ENCODE measurements at regions not wholly inside any gene's neighbourhood (a gene's known extent, or its start where the extent isn't known, plus 50 kb on each side); places are given as distances from the start of the nearest gene placed in this dataset.

- no peak overlapping the region for H3K56ac ChIP-seq (replicated peaks; ENCODE audit: insufficient read length, low read depth, low read length)
- TF ChIP-seq POU5F1 (IDR thresholded peaks at IDR 0.05; ENCODE audit: low read depth, low read length) (no peak), GABPA (IDR thresholded peaks at IDR 0.05; ENCODE audit: borderline replicate concordance, insufficient read depth, low read length) (no peak), FOSL1 (IDR thresholded peaks at IDR 0.05; ENCODE audit: insufficient read depth, low read depth, low read length) (no peak), SP1 (IDR thresholded peaks at IDR 0.05; ENCODE audit: low read depth, low read length) (no peak), MAFK (IDR thresholded peaks at IDR 0.05; ENCODE audit: low read depth, low read length) (no peak), CTBP2 (IDR thresholded peaks at IDR 0.05; ENCODE audit: borderline replicate concordance, insufficient read depth, insufficient read length, low read length) (no peak), KDM4A (IDR thresholded peaks at IDR 0.05; ENCODE audit: low read depth, low read length, severe bottlenecking) (no peak), NANOG (IDR thresholded peaks at IDR 0.05; ENCODE audit: insufficient read depth, low read depth, low read length, poor library complexity, severe bottlenecking) (no peak), SAP30 (IDR thresholded peaks at IDR 0.05; ENCODE audit: insufficient read depth, insufficient replicate concordance, low read length) (no peak), RBBP5 (IDR thresholded peaks at IDR 0.05; ENCODE audit: borderline replicate concordance, low read depth, low read length) (no peak), MAX (IDR thresholded peaks at IDR 0.05) (no peak), EP300 (IDR thresholded peaks at IDR 0.05; ENCODE audit: borderline replicate concordance in 1 of 2, low read depth in 2 of 2, low read length in 2 of 2) (no peak), RAD21 (IDR thresholded peaks at IDR 0.05 in 1 of 2, conservative IDR thresholded peaks at IDR 0.05 in 1 of 2; ENCODE audit: low read depth in 2 of 2, low read length in 2 of 2) (no peak)
- no peaks in the 10 kb centered on the region for H3K79me1 ChIP-seq (ENCODE audit: low read depth, low read length)
- no peak overlapping the region; a peak in 1 of 4 replicates for H3K4me2 ChIP-seq (ENCODE audit: insufficient read depth in 1 of 2, low read depth in 2 of 2, low read length in 2 of 2)
- FAIRE-seq (no peak), DNase-seq (ENCODE audit: low read depth in 1 of 2, low spot score in 2 of 2) (no peak)
- ChIA-PET CTCF (ENCODE audit: partially characterized antibody) (interaction anchor here (0.9 to 1.0 kb wide), 3 partner anchors 78 to 416 kb away, joined by 3 read pairs; no protein-coding TSS in a partner anchor), POLR2A (ENCODE audit: partially characterized antibody) (no interaction called here)
- no peak overlapping the region for H2BK20ac ChIP-seq (ENCODE audit: low read length)
- H3K14ac ChIP-seq (ENCODE audit: insufficient read length) = no peak overlapping the region
- 72% methylated on average over 4 of the region's 4 CpGs; no CpG with 5 or more reads in 1 of the 2 experiments for WGBS, 2 experiments (ENCODE audit: extremely low coverage in 1 of 2, insufficient coverage in 1 of 2, insufficient read length in 1 of 2, insufficient replicate concordance in 2 of 2, low coverage in 1 of 2, low lambda C conversion rate in 2 of 2, missing lambda C conversion rate in 1 of 2)
- no peak overlapping the region for H3K23ac ChIP-seq (ENCODE audit: insufficient read length)
- no peak overlapping the region for H2BK5ac ChIP-seq (ENCODE audit: low read depth, low read length)
- H4K91ac ChIP-seq (replicated peaks; ENCODE audit: insufficient read length, low read length) = no peak overlapping the region
- H3K4me1 ChIP-seq (replicated peaks in 1 of 4; ENCODE audit: control insufficient read depth in 3 of 4, insufficient read depth in 4 of 4, low read length in 3 of 4) = peaks cover 0 to 11% (median 8%) of the 10 kb centered on the region in 4 experiments; a peak in 4 of 7 replicates
- no peaks in the 10 kb centered on the region for H3K79me2 ChIP-seq (ENCODE audit: control insufficient read depth in 1 of 2, insufficient read depth in 2 of 2, low read length in 2 of 2)
- no peaks in the 10 kb centered on the region for H3K27me3 ChIP-seq (replicated peaks in 1 of 4; ENCODE audit: control insufficient read depth in 3 of 4, extremely low read depth in 1 of 4, insufficient read depth in 3 of 4, low read length in 3 of 4)
- no peak overlapping the region for H2AK5ac ChIP-seq (ENCODE audit: low read depth, low read length)
- H4K8ac ChIP-seq (ENCODE audit: extremely low read depth, insufficient read depth, low read length) = no peak overlapping the region; the same call in 1 of the 2 replicates
- no peak overlapping the region for H2BK120ac ChIP-seq (replicated peaks; ENCODE audit: low read depth, low read length)
- no peak overlapping the region for H3K9ac ChIP-seq (replicated peaks in 1 of 4; ENCODE audit: extremely low read depth in 1 of 4, low read depth in 3 of 4, low read length in 3 of 4)
- H3K36me3 ChIP-seq (ENCODE audit: control insufficient read depth in 2 of 4, insufficient read depth in 4 of 4, low read length in 3 of 4) = no peaks in the 10 kb centered on the region
- H2AFZ ChIP-seq (ENCODE audit: low read length) = no peak overlapping the region
- no peaks in the 10 kb centered on the region for H4K20me1 ChIP-seq (replicated peaks in 1 of 2; ENCODE audit: control insufficient read depth in 1 of 2, insufficient read depth in 2 of 2, low read length in 2 of 2)
- H3K4me3 ChIP-seq (ENCODE audit: extremely low read depth in 1 of 4, insufficient read depth in 2 of 4, low read depth in 3 of 4, low read length in 4 of 4) = no peak overlapping the region
- no peak overlapping the region for H2BK15ac ChIP-seq (ENCODE audit: low read length)
- H3K23me2 ChIP-seq (ENCODE audit: low read depth, low read length) = no peaks in the 10 kb centered on the region
- no peak overlapping the region for H3K18ac ChIP-seq (ENCODE audit: extremely low read depth, low read length)
- H2BK12ac ChIP-seq (ENCODE audit: low read depth, low read length) = no peak overlapping the region
- H3K9me3 ChIP-seq (ENCODE audit: insufficient read depth in 2 of 2, low read depth in 1 of 2, low read length in 1 of 2) = no peaks in the 10 kb centered on the region
- no peak overlapping the region for H3K27ac ChIP-seq (ENCODE audit: low read depth, low read length)
- H3K4ac ChIP-seq (replicated peaks; ENCODE audit: insufficient read length, low read depth, low read length) = no peak overlapping the region
- no peak overlapping the region for H4K5ac ChIP-seq (ENCODE audit: insufficient read length, low read depth, low read length)
These were observed 197.2 kb upstream of the CTNNB1 start for GRCh38 chr3:41002104-41002503.
